Testis (tissue), 2 donors: ENCODE measurements at regions not wholly inside any gene's neighbourhood (a gene's known extent, or its start where the extent isn't known, plus 50 kb on each side); places are given as distances from the start of the nearest gene placed in this dataset.

Experiments
- DNase-seq: peaks from one replicate; pipeline ENCODE4 v3.0.0-alpha.2; 2019
- H3K27ac ChIP-seq, 2 donors: fragments of 200-600 bp; sonication (generic); one replicate each; pipeline ENCODE4 v1.5.1; 2019
- H3K27me3 ChIP-seq: fragments of 200-600 bp; sonication (generic); one replicate; pipeline ENCODE4 v1.5.1; 2019
- H3K36me3 ChIP-seq: fragments of 200-600 bp; sonication (generic); one replicate; pipeline ENCODE4 v1.5.1; 2017; ENCODE audit warnings: low read depth; ENCODE audit errors: missing control alignments
- H3K4me1 ChIP-seq: fragments of 200-600 bp; sonication (generic); one replicate; pipeline ENCODE4 v1.5.1; 2019
- H3K4me3 ChIP-seq, 2 donors: fragments of 200-600 bp; sonication (generic); one replicate each; pipeline ENCODE4 v1.5.1; 2017 to 2019
- H3K9me3 ChIP-seq: fragments of 200-600 bp; sonication (generic); one replicate; pipeline ENCODE4 v1.5.1; 2017
- POLR2A ChIP-seq: fragments of 450-650 bp; IDR thresholded peaks from one replicate; pipeline ENCODE4 v1.6.1; 2017; ENCODE audit warnings: antibody characterized with exemption, mild to moderate bottlenecking, moderate library complexity
- WGBS, 2 donors: methylation state at CpG; one replicate each; pipeline ENCODE4 v1.1.5; 2018; 5-methylcytosine and 5-hydroxymethylcytosine counted together
- intact Hi-C: fragments of 100-400 bp; cut with DNase I; formaldehyde crosslinking; loops from one replicate; pipeline ENCODE4 v1.15.1; 2023; ENCODE audit warnings: low total_unique reads
- TF ChIP-seq, protein P1 (sequence below), 3 experiments: fragments of 450-650 bp in 2 of 3; fragments of 200-600 bp in 1 of 3; sonication (generic) in 1 of 3; IDR thresholded peaks; one replicate each; pipeline ENCODE4 v1.5.1; 2016 to 2019; ENCODE audit warnings: antibody characterized with exemption in 3 of 3, mild to moderate bottlenecking in 2 of 3, moderate library complexity in 1 of 3

GRCh38 chr4:156499684-156500083 is 471.9 kb downstream of the PDGFC start:
- no peaks in the 10 kb centered on the region for H3K4me1 ChIP-seq
- no peak overlapping the region for H3K27ac ChIP-seq
- H3K27me3 ChIP-seq, result no peaks in the 10 kb centered on the region
- no peak for TF ChIP-seq POLR2A
- WGBS, 2 donors, result 90 to 91% methylated on average over 2 of the region's 2 CpGs
- DNase-seq, result no peak
- intact Hi-C loops, result no loop called here
- no peak overlapping the region for H3K4me3 ChIP-seq
- H3K9me3 ChIP-seq, result no peaks in the 10 kb centered on the region
- H3K36me3 ChIP-seq, result no peaks in the 10 kb centered on the region

GRCh38 chr4:156497486-156497885 is 474.1 kb downstream of the PDGFC start:
- no peaks in the 10 kb centered on the region for H3K4me1 ChIP-seq
- intact Hi-C loops, result no loop called here
- WGBS, 2 donors, result 92 to 95% methylated on average over 6 of the region's 6 CpGs
- no peaks in the 10 kb centered on the region for H3K27me3 ChIP-seq
- no peak for TF ChIP-seq POLR2A
- TF ChIP-seq, protein P1, sequence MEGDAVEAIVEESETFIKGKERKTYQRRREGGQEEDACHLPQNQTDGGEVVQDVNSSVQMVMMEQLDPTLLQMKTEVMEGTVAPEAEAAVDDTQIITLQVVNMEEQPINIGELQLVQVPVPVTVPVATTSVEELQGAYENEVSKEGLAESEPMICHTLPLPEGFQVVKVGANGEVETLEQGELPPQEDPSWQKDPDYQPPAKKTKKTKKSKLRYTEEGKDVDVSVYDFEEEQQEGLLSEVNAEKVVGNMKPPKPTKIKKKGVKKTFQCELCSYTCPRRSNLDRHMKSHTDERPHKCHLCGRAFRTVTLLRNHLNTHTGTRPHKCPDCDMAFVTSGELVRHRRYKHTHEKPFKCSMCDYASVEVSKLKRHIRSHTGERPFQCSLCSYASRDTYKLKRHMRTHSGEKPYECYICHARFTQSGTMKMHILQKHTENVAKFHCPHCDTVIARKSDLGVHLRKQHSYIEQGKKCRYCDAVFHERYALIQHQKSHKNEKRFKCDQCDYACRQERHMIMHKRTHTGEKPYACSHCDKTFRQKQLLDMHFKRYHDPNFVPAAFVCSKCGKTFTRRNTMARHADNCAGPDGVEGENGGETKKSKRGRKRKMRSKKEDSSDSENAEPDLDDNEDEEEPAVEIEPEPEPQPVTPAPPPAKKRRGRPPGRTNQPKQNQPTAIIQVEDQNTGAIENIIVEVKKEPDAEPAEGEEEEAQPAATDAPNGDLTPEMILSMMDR (IDR thresholded peaks at IDR 0.05), result no peak
- no peaks in the 10 kb centered on the region for H3K36me3 ChIP-seq
- H3K9me3 ChIP-seq, result no peaks in the 10 kb centered on the region
- H3K4me3 ChIP-seq, result no peak overlapping the region
- no peak for DNase-seq
- H3K27ac ChIP-seq, result no peak overlapping the region

DNA sequence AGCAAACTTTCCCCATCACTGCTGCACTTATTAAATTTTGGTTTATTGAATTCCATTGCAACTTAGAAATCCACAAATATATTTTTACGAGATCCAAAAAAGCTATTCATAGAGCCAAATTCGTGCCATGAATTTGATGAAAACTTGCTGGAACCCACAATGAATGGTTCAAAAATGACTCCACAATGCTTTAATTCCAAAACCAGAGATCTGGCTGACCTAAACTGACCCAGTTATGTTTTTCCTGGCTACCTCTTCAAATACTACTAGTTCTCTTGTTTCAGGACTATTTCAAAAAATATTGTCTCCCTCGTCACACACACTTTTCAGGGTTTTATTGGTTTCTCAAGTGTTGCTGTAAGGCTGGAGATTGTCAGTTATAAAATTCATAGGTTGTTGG is 474.8 kb downstream of the PDGFC start:
- intact Hi-C loops, result no loop called here
- WGBS, 2 donors, result 64 to 72% methylated on average over 3 of the region's 3 CpGs
- H3K27me3 ChIP-seq, result no peaks in the 10 kb centered on the region
- no peak overlapping the region for H3K27ac ChIP-seq
- TF ChIP-seq, protein P1 (IDR thresholded peaks at IDR 0.05), result no peak
- no peak for TF ChIP-seq POLR2A
- no peak for DNase-seq
- no peak overlapping the region for H3K4me3 ChIP-seq
- H3K4me1 ChIP-seq, result no peaks in the 10 kb centered on the region
- no peaks in the 10 kb centered on the region for H3K9me3 ChIP-seq
- no peaks in the 10 kb centered on the region for H3K36me3 ChIP-seq

DNA sequence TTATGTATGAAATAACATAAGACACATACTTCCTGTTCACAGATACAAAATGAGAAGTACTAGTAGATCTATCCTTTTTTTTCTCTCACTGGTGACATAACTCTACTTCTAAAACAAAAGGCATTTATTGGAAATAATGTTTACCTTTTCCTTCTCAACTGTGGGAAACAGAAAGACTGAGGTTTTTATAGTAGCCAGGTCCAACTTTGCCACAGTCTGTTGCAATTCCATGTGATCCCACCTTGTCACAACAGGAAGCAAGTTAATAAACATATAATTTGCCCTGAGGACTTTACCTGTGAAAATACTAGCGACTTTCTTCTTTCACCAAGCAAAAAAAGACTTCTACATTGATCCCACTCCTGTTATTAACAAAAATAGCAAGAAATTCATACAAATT is 475.8 kb downstream of the PDGFC start:
- Histone ChIP-seq H3K9me3 (no peaks in the 10 kb centered on the region), H3K27ac (no peak overlapping the region), H3K4me1 (no peaks in the 10 kb centered on the region), H3K4me3 (no peak overlapping the region), H3K36me3 (no peaks in the 10 kb centered on the region), H3K27me3 (no peaks in the 10 kb centered on the region)
- intact Hi-C loops, result no loop called here
- TF ChIP-seq, protein P1 (IDR thresholded peaks at IDR 0.05), result no peak
- TF ChIP-seq POLR2A, result no peak
- 79 to 86% methylated on average over 1 of the region's 1 CpG for WGBS, 2 donors
- no peak for DNase-seq

GRCh38 chr4:156495091-156495490 is 476.5 kb downstream of the PDGFC start:
- Histone ChIP-seq H3K9me3 (no peaks in the 10 kb centered on the region), H3K27me3 (no peaks in the 10 kb centered on the region), H3K27ac (no peak overlapping the region), H3K4me1 (no peaks in the 10 kb centered on the region), H3K36me3 (no peaks in the 10 kb centered on the region), H3K4me3 (no peak overlapping the region)
- intact Hi-C loops, result no loop called here
- no peak for DNase-seq
- TF ChIP-seq, protein P1 (IDR thresholded peaks at IDR 0.05), result no peak
- no peak for TF ChIP-seq POLR2A
